Astrocyte (in vitro differentiated cells and primary cell): ENCODE measurements at regions not wholly inside any gene's neighbourhood (a gene's known extent, or its start where the extent isn't known, plus 50 kb on each side); places are given as distances from the start of the nearest gene placed in this dataset.

Source experiments
- CTCF ChIP-seq: IDR thresholded peaks from 2 replicates; pipeline ENCODE4 v1.5.1; 2011; ENCODE audit warnings: low read depth, mild to moderate bottlenecking, inconsistent platforms, low read length, moderate library complexity; ENCODE audit not compliant: insufficient read depth
- EZH2 ChIP-seq: IDR thresholded peaks from 2 replicates; pipeline ENCODE4 v1.6.1; 2012; ENCODE audit warnings: mild to moderate bottlenecking, low read length, inconsistent platforms; ENCODE audit not compliant: insufficient read depth

- no peak for TF ChIP-seq CTCF
- TF ChIP-seq EZH2: no peak
Measured at GRCh38 chr1:37240897-37241296, 206.6 kb upstream of the GRIK3 start.
